Left lung (tissue), 4 donors: ENCODE measurements at regions not wholly inside any gene's neighbourhood (a gene's known extent, or its start where the extent isn't known, plus 50 kb on each side); places are given as distances from the start of the nearest gene placed in this dataset.

Source experiments
- ATAC-seq: fragments of 200-7000 bp; cut with Tn5 transposase; one replicate; pipeline ENCODE4 v1.9.1; 2020; ENCODE audit warnings: moderate library complexity
- DNase-seq, 4 donors: peaks; one replicate each; pipeline ENCODE4 v3.0.0-alpha.2; 2013 to 2020
- H3K27ac ChIP-seq, 2 donors: fragments of 200-600 bp; sonication (generic) in 1 of 2; one replicate each; pipeline versions ENCODE4 v1.5.0 to v1.8.0; 2020 to 2021
- H3K27me3 ChIP-seq, 2 donors: fragments of 200-600 bp; sonication (generic) in 1 of 2; one replicate each; pipeline versions ENCODE4 v1.5.0 to v1.8.0; 2020 to 2021
- H3K36me3 ChIP-seq, 2 donors: fragments of 200-600 bp; sonication (generic) in 1 of 2; one replicate each; pipeline versions ENCODE4 v1.5.0 to v1.8.0; 2020 to 2021
- H3K4me1 ChIP-seq, 2 donors: fragments of 200-600 bp; one replicate each; pipeline ENCODE4 v1.8.0; 2021
- H3K4me3 ChIP-seq, 2 donors: fragments of 200-600 bp; sonication (generic) in 1 of 2; one replicate each; pipeline versions ENCODE4 v1.5.0 to v1.8.0; 2020 to 2021; ENCODE audit warnings: mild to moderate bottlenecking in 1 of 2
- H3K9me3 ChIP-seq, 2 donors: fragments of 200-600 bp; sonication (generic) in 1 of 2; one replicate each; pipeline versions ENCODE4 v1.5.0 to v1.8.0; 2020 to 2021
- CTCF ChIP-seq, 2 donors: fragments of 200-600 bp; sonication (generic) in 1 of 2; IDR thresholded peaks; one replicate each; pipeline versions ENCODE4 v1.5.0 to v1.8.0; 2021; ENCODE audit warnings: antibody characterized with exemption in 2 of 2
- intact Hi-C, 2 donors: fragments of 100-400 bp; cut with DNase I; formaldehyde crosslinking; loops; one replicate each; pipeline versions ENCODE4 v1.11.2 to v1.14.2; 2022
- donor health status: DM: no; HTN: yes; CAD: no.
- donor health status: DM: no; HTN: no; CAD: no.

DNA sequence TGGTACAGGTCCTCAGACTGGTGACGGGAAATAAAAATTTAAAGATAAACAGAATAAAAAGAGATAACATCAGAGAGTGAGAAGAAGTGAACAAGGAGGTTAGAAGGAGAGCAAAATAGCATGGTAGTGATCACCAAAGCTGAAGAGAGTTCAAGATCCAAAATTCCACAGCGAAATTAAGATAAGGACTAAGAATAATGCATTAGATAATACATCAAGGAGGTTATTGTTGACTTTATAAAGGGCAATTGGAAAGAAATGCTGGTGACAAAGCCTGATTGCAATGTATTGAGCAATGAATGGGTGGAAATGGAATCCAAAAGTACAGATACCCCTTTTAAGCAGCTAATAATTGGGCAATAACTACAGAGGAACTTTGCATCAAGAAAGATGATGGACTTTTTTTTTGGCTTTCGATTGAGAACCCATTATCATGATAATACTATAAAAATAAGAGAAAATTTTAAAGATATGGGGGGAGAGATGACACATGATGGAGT, 101.6 kb upstream of the MAP9 start:
- Histone ChIP-seq H3K27me3 (no peaks in the 10 kb centered on the region), H3K27ac (no peak overlapping the region), H3K4me1 (no peaks in the 10 kb centered on the region), H3K9me3 (no peaks in the 10 kb centered on the region), H3K36me3 (no peaks in the 10 kb centered on the region), H3K4me3 (no peak overlapping the region)
- intact Hi-C loops: no loop called here
- TF ChIP-seq CTCF (IDR thresholded peaks at IDR 0.05): no peak
- no peak for ATAC-seq
- no peak for DNase-seq

- ATAC-seq: no peak
Measured at GRCh38 chr4:155474758-155475157, 98.0 kb upstream of the MAP9 start.

DNA sequence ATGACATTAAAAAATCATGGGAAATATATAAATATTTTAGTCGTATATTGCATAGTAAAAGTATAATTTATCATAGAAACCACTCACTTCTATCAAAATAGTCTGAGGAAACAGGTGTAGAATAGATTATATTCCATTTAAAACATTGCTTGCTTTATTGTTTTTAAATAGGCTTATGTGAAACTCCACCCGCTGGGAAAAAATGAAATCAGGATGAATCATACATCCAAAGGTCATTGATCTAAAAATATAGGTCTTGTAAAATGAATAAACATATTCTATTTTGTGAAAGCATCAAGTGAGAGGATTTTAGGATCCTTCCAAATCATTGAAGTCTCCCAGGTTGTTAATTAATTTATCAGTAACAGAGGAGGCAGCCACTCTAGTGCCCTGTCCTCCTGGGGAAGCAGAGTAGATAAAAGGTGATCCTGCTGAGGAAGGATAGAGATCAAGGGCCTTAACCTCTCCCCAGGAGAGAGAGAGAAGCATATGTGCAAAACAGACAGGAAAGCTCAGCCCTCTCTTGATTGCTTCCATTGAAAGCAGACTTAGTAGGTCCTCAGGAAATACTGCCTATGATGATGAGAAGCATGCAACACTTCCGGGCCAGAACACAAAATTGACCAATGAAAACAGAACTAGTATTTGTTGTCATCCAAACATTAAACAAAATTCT, 96.8 kb upstream of the MAP9 start:
- H3K4me3 ChIP-seq: no peak overlapping the region
- no peaks in the 10 kb centered on the region for H3K36me3 ChIP-seq
- H3K4me1 ChIP-seq: no peaks in the 10 kb centered on the region
- ATAC-seq (no peak), DNase-seq (no peak)
- H3K27ac ChIP-seq: no peak overlapping the region
- no peak for TF ChIP-seq CTCF (IDR thresholded peaks at IDR 0.05)
- intact Hi-C loops: no loop called here
- no peaks in the 10 kb centered on the region for H3K27me3 ChIP-seq
- no peaks in the 10 kb centered on the region for H3K9me3 ChIP-seq

More at GRCh38 chr4:155474758-155475157, 98.0 kb upstream of the MAP9 start:
- no peaks in the 10 kb centered on the region for H3K27me3 ChIP-seq
- no peak overlapping the region for H3K4me3 ChIP-seq
- DNase-seq: no peak
- TF ChIP-seq CTCF (IDR thresholded peaks at IDR 0.05): no peak
- no peaks in the 10 kb centered on the region for H3K36me3 ChIP-seq
- intact Hi-C loops: no loop called here
- no peaks in the 10 kb centered on the region for H3K4me1 ChIP-seq
- no peaks in the 10 kb centered on the region for H3K9me3 ChIP-seq
- H3K27ac ChIP-seq: no peak overlapping the region

GRCh38 chr4:155468282-155468681, 91.5 kb upstream of the MAP9 start:
- H3K4me3 ChIP-seq: no peak overlapping the region
- intact Hi-C loops: no loop called here
- TF ChIP-seq CTCF (IDR thresholded peaks at IDR 0.05): no peak
- no peaks in the 10 kb centered on the region for H3K9me3 ChIP-seq
- ATAC-seq (no peak), DNase-seq (no peak)
- H3K36me3 ChIP-seq: no peaks in the 10 kb centered on the region
- H3K27me3 ChIP-seq: no peaks in the 10 kb centered on the region
- no peaks in the 10 kb centered on the region for H3K4me1 ChIP-seq
- H3K27ac ChIP-seq: no peak overlapping the region

DNA sequence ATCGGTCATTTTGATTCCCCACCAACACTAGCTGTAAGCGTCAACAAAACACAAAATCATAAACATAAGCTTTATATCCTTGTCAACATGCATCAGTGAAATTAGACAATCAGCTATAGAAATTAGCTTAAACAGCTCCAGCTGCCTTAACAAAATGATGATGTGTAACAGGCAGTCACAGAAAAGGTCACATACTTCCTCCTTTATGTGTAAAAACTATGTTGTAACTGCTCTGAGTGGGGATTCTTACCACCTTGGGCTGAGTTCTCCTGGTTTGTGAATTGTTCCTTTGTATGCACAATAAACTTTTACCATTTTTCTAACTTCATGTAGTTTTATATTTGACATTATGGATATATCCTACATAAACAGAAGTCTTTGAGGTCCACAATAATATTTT, 73.9 kb upstream of the MAP9 start:
- DNase-seq (no peak), ATAC-seq (no peak)
- Histone ChIP-seq H3K4me1 (no peaks in the 10 kb centered on the region), H3K36me3 (no peaks in the 10 kb centered on the region), H3K4me3 (no peak overlapping the region), H3K27ac (no peak overlapping the region), H3K27me3 (no peaks in the 10 kb centered on the region), H3K9me3 (no peaks in the 10 kb centered on the region)
- intact Hi-C loops: no loop called here
- no peak for TF ChIP-seq CTCF (IDR thresholded peaks at IDR 0.05)
